ENCODE measurements at regions not wholly inside any gene's neighbourhood (a gene's known extent, or its start where the extent isn't known, plus 50 kb on each side); places are given as distances from the start of the nearest gene placed in this dataset.

GRCh38 chr20:48456366-48457192 is 371.2 kb downstream of the PREX1 start:
- no peaks in the 10 kb centered on the region for H3K9me3 ChIP-seq (ENCODE audit: severe bottlenecking)
- no peaks in the 10 kb centered on the region for H3K27me3 ChIP-seq (ENCODE audit: insufficient read depth, low read depth, severe bottlenecking)
- no peak for TF ChIP-seq CTCF (IDR thresholded peaks at IDR 0.05; ENCODE audit: low read depth, low read length)
- no peak for DNase-seq
- H3K27ac ChIP-seq = peak overlapping the region; percentile 58
- H3K4me3 ChIP-seq (ENCODE audit: low read depth, low read length) = no peak overlapping the region
- no peaks in the 10 kb centered on the region for H3K36me3 ChIP-seq

GRCh38 chr20:48455651-48456365 is 372.0 kb downstream of the PREX1 start:
- Histone ChIP-seq H3K9me3 (ENCODE audit: severe bottlenecking) (no peaks in the 10 kb centered on the region), H3K36me3 (no peaks in the 10 kb centered on the region), H3K4me3 (ENCODE audit: low read depth, low read length) (no peak overlapping the region), H3K27me3 (ENCODE audit: insufficient read depth, low read depth, severe bottlenecking) (no peaks in the 10 kb centered on the region), H3K27ac (peak overlapping the region; percentile 58)
- no peak for TF ChIP-seq CTCF (IDR thresholded peaks at IDR 0.05; ENCODE audit: low read depth, low read length)
- peak; percentile 42 for DNase-seq

GRCh38 chr20:48454671-48455490 is 372.9 kb downstream of the PREX1 start:
- no peaks in the 10 kb centered on the region for H3K9me3 ChIP-seq (ENCODE audit: severe bottlenecking)
- no peaks in the 10 kb centered on the region for H3K36me3 ChIP-seq

GRCh38 chr20:48453477-48454093 is 374.2 kb downstream of the PREX1 start:
- no peaks in the 10 kb centered on the region for H3K36me3 ChIP-seq
- no peak overlapping the region for H3K4me3 ChIP-seq (ENCODE audit: low read depth, low read length)
- H3K27ac ChIP-seq = no peak overlapping the region
- DNase-seq = no peak
- no peaks in the 10 kb centered on the region for H3K9me3 ChIP-seq (ENCODE audit: severe bottlenecking)
- no peaks in the 10 kb centered on the region for H3K27me3 ChIP-seq (ENCODE audit: insufficient read depth, low read depth, severe bottlenecking)
- no peak for TF ChIP-seq CTCF (IDR thresholded peaks at IDR 0.05; ENCODE audit: low read depth, low read length)

More at GRCh38 chr20:48454671-48455490, 372.9 kb downstream of the PREX1 start:
- Histone ChIP-seq H3K4me3 (ENCODE audit: low read depth, low read length) (no peak overlapping the region), H3K27me3 (ENCODE audit: insufficient read depth, low read depth, severe bottlenecking) (no peaks in the 10 kb centered on the region), H3K27ac (no peak overlapping the region)
- no peak for DNase-seq
- TF ChIP-seq CTCF (IDR thresholded peaks at IDR 0.05; ENCODE audit: low read depth, low read length) = no peak

- DNase-seq = no peak
- H3K27me3 ChIP-seq (ENCODE audit: insufficient read depth, low read depth, severe bottlenecking) = no peaks in the 10 kb centered on the region
- H3K36me3 ChIP-seq = no peaks in the 10 kb centered on the region
- no peak overlapping the region for H3K27ac ChIP-seq
- no peak overlapping the region for H3K4me3 ChIP-seq (ENCODE audit: low read depth, low read length)
- TF ChIP-seq CTCF (IDR thresholded peaks at IDR 0.05; ENCODE audit: low read depth, low read length) = 0 out of 2 replicates have a peak, but pooled peaks have one; percentile 22
- no peaks in the 10 kb centered on the region for H3K9me3 ChIP-seq (ENCODE audit: severe bottlenecking)
Observed at GRCh38 chr20:48451401-48451800, 376.4 kb downstream of the PREX1 start.

Data from WERI-Rb-1 (cell line).